Breast epithelium (tissue), 3 donors: ENCODE measurements at regions not wholly inside any gene's neighbourhood (a gene's known extent, or its start where the extent isn't known, plus 50 kb on each side); places are given as distances from the start of the nearest gene placed in this dataset.

Experiments used
- CTCF ChIP-seq, 3 donors: fragments of 450-650 bp; IDR thresholded peaks; one replicate each; pipeline ENCODE4 v1.5.1; 2016 to 2017; ENCODE audit warnings: antibody characterized with exemption in 3 of 3, mild to moderate bottlenecking in 3 of 3, moderate library complexity in 3 of 3
- POLR2A ChIP-seq: fragments of 450-650 bp; IDR thresholded peaks from one replicate; pipeline ENCODE4 v1.6.1; 2016; ENCODE audit warnings: antibody characterized with exemption, mild to moderate bottlenecking, moderate library complexity

- TF ChIP-seq CTCF (IDR thresholded peaks at IDR 0.05) (no peak), POLR2A (no peak)
These were observed 87.7 kb downstream of the SLITRK1 start for GRCh38 chr13:83794583-83794982.
